ENCODE measurements at regions not wholly inside any gene's neighbourhood (a gene's known extent, or its start where the extent isn't known, plus 50 kb on each side); places are given as distances from the start of the nearest gene placed in this dataset.

GRCh38 chr1:56336982-56337381, 242.4 kb downstream of the PLPP3 start:
- TF ChIP-seq EZH2 (IDR thresholded peaks at IDR 0.05; ENCODE audit: low read length, unreplicated experiment), result no peak
- TF ChIP-seq CTCF (conservative IDR thresholded peaks at IDR 0.05; ENCODE audit: low read depth, low read length), result no peak
